Endothelial cell of umbilical vein (primary cell): ENCODE measurements at regions not wholly inside any gene's neighbourhood (a gene's known extent, or its start where the extent isn't known, plus 50 kb on each side); places are given as distances from the start of the nearest gene placed in this dataset.

Experiments
- BruUV-seq: library from RNA; stranded (reverse); fragments of 400-500 nt; replicated peaks from 2 replicates; lab custom pipeline; 2021; lab: Mats Ljungman, UMichigan
- CTCF ChIA-PET: fragments of 300-600, 350-600 bp; sonication (Branson Sonifier 250); formaldehyde crosslinking; loops from one replicate; lab custom pipeline; 2021; ENCODE audit warnings: antibody characterized with exemption, inconsistent platforms; lab: Charles Lee
- POLR2A ChIA-PET: fragments of 300-600, 350-600 bp; sonication (Branson Sonifier 250); formaldehyde crosslinking; loops from one replicate; lab custom pipeline; 2021; ENCODE audit warnings: antibody characterized with exemption, inconsistent platforms; lab: Charles Lee
- DNase-seq: peaks from one replicate; pipeline ENCODE4 v3.0.0-alpha.2; 2011; ENCODE audit warnings: low read depth, low spot score
- FAIRE-seq: peaks from 2 replicates; lab custom pipeline; 2011; peaks lifted over from hg19 to GRCh38; lab: Jason Lieb, UNC
- H2AFZ ChIP-seq: 2 replicates; pipeline ENCODE4 v1.6.0; 2012; ENCODE audit warnings: low read depth, low read length, control low read depth, inconsistent platforms
- H3K27ac ChIP-seq: 2 replicates; pipeline ENCODE4 v1.5.1; 2011; ENCODE audit warnings: low read depth, mild to moderate bottlenecking, control low read depth, low read length, moderate library complexity; ENCODE audit not compliant: insufficient read depth
- H3K27me3 ChIP-seq, 2 experiments: 2 replicates each; pipeline versions ENCODE4 v1.6.0 to v1.6.1; 2011; ENCODE audit warnings: low read length in 2 of 2, mixed read lengths in 1 of 2; ENCODE audit not compliant: control insufficient read depth in 2 of 2, insufficient read depth in 2 of 2
- H3K36me3 ChIP-seq, 2 experiments: 2 replicates in 1 of 2; 3 replicates in 1 of 2; pipeline ENCODE4 v1.5.1; 2011; ENCODE audit warnings: low read length in 2 of 2, mild to moderate bottlenecking in 1 of 2, moderate library complexity in 1 of 2; ENCODE audit not compliant: control insufficient read depth in 2 of 2, insufficient read depth in 2 of 2; ENCODE audit errors: extremely low read depth in 1 of 2
- H3K4me1 ChIP-seq: 3 replicates; pipeline ENCODE4 v1.5.1; 2011; ENCODE audit warnings: mild to moderate bottlenecking, low read length; ENCODE audit not compliant: control insufficient read depth, insufficient read depth; ENCODE audit errors: extremely low read depth
- H3K4me2 ChIP-seq: 2 replicates; pipeline ENCODE4 v1.6.1; 2011; ENCODE audit warnings: low read length, control low read depth, mixed read lengths; ENCODE audit not compliant: insufficient read depth
- H3K4me3 ChIP-seq, 3 experiments: fragments of 200-600 bp in 1 of 3; sonication (generic), shearing (Covaris generic) in 1 of 3; replicated peaks in 1 of 3; 2 replicates each; pipeline ENCODE4 v1.5.1; 2011 to 2016; ENCODE audit warnings: control low read depth in 3 of 3, low read length in 3 of 3, mild to moderate bottlenecking in 2 of 3, inconsistent platforms in 1 of 3, low read depth in 1 of 3, moderate library complexity in 1 of 3; ENCODE audit not compliant: insufficient read depth in 1 of 3
- H3K79me2 ChIP-seq: 2 replicates; pipeline ENCODE4 v1.6.0; 2012; ENCODE audit warnings: low read length, inconsistent platforms; ENCODE audit not compliant: control insufficient read depth, insufficient read depth
- H3K9ac ChIP-seq: replicated peaks from 2 replicates; pipeline ENCODE3; 2011; ENCODE audit warnings: low read length, control low read depth; ENCODE audit not compliant: insufficient read depth; ENCODE audit errors: extremely low read depth
- H3K9me1 ChIP-seq: replicated peaks from 3 replicates; pipeline ENCODE4 v1.6.0; 2011; ENCODE audit warnings: mild to moderate bottlenecking, low read length; ENCODE audit not compliant: control insufficient read depth, insufficient read depth; ENCODE audit errors: extremely low read depth
- H3K9me3 ChIP-seq: replicated peaks from 2 replicates; pipeline ENCODE4 v1.5.1; 2012; ENCODE audit warnings: low read length, inconsistent platforms; ENCODE audit not compliant: control insufficient read depth, insufficient read depth
- H4K20me1 ChIP-seq: replicated peaks from 2 replicates; pipeline ENCODE3; 2011; ENCODE audit warnings: mild to moderate bottlenecking, low read length; ENCODE audit not compliant: control insufficient read depth, insufficient read depth; ENCODE audit errors: extremely low read depth
- EZH2 ChIP-seq: IDR thresholded peaks from 2 replicates; pipeline ENCODE4 v1.6.1; 2012; ENCODE audit warnings: borderline replicate concordance, low read depth, mild to moderate bottlenecking, moderate library complexity, low read length, inconsistent platforms; ENCODE audit not compliant: severe bottlenecking
- FOS ChIP-seq: IDR thresholded peaks from 2 replicates; pipeline ENCODE4 v1.6.1; 2011; ENCODE audit warnings: mild to moderate bottlenecking, low read length, moderate library complexity, borderline replicate concordance; ENCODE audit not compliant: insufficient read depth
- GATA2 ChIP-seq: IDR thresholded peaks from 2 replicates; pipeline ENCODE4 v1.7.0; 2011; ENCODE audit warnings: low read depth, mild to moderate bottlenecking, moderate library complexity, mixed read lengths, low read length; ENCODE audit not compliant: insufficient read length, insufficient read depth
- JUN ChIP-seq: IDR thresholded peaks from 2 replicates; pipeline ENCODE4 v1.6.1; 2011; ENCODE audit warnings: borderline replicate concordance, low read depth; ENCODE audit not compliant: insufficient read length, insufficient read depth
- MYC ChIP-seq: IDR thresholded peaks from one replicate; pipeline ENCODE4 v1.6.1; 2011; ENCODE audit warnings: mild to moderate bottlenecking, low read depth, low read length
- POLR2A ChIP-seq: IDR thresholded peaks from 2 replicates; pipeline ENCODE4 v1.6.1; 2012; ENCODE audit warnings: low read depth, mild to moderate bottlenecking, control low read depth, low read length
- POLR2AphosphoS5 ChIP-seq: IDR thresholded peaks from 2 replicates; pipeline ENCODE4 v1.6.1; 2012; ENCODE audit warnings: low read depth, mild to moderate bottlenecking, control low read depth, low read length, moderate library complexity; ENCODE audit not compliant: insufficient read depth
- dilution Hi-C: fragments of 300-500 bp; cut with MboI; formaldehyde crosslinking; loops from one replicate; pipeline ENCODE4 v1.15.0; 2019; ENCODE audit warnings: low sequenced_read_pairs; ENCODE audit not compliant: extremely low pct_ligation_motif_present
- intact Hi-C: fragments of 100-400 bp; cut with micrococcal nuclease; formaldehyde crosslinking; loops from one replicate; pipeline ENCODE4 v1.10.0; 2022
- TF ChIP-seq, protein P1 (sequence below): IDR thresholded peaks from 2 replicates; pipeline ENCODE4 v1.6.1; 2011; ENCODE audit not compliant: insufficient read depth, insufficient read length
- TF ChIP-seq, protein P2 (sequence below), 2 donors: IDR thresholded peaks; 1 replicate in 1 of 2; 2 replicates in 1 of 2; pipeline ENCODE4 v1.5.1; 2011; ENCODE audit warnings: low read length in 2 of 2, mild to moderate bottlenecking in 2 of 2, moderate library complexity in 2 of 2, control low read depth in 1 of 2, inconsistent platforms in 1 of 2, low read depth in 1 of 2; ENCODE audit not compliant: insufficient read depth in 1 of 2; ENCODE audit errors: extremely low read depth in 1 of 2

GRCh38 chr5:54655266-54655665, 137.7 kb downstream of the SNX18 start:
- H3K27me3 ChIP-seq: peaks cover 0 to 2% of the 10 kb centered on the region in 2 experiments
- CTCF ChIA-PET: no interaction called here
- H2AFZ ChIP-seq: no peak overlapping the region
- no peak overlapping the region for H3K4me3 ChIP-seq
- intact Hi-C loops (no loop called here), dilution Hi-C loops (no loop called here)
- no TSS peak for BruUV-seq
- H3K9me1 ChIP-seq: no peaks in the 10 kb centered on the region
- TF ChIP-seq, protein P1, sequence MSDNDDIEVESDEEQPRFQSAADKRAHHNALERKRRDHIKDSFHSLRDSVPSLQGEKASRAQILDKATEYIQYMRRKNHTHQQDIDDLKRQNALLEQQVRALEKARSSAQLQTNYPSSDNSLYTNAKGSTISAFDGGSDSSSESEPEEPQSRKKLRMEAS: no peak
- no peak for TF ChIP-seq FOS
- no peak for TF ChIP-seq GATA2
- no peak for TF ChIP-seq POLR2A
- TF ChIP-seq, protein P2, sequence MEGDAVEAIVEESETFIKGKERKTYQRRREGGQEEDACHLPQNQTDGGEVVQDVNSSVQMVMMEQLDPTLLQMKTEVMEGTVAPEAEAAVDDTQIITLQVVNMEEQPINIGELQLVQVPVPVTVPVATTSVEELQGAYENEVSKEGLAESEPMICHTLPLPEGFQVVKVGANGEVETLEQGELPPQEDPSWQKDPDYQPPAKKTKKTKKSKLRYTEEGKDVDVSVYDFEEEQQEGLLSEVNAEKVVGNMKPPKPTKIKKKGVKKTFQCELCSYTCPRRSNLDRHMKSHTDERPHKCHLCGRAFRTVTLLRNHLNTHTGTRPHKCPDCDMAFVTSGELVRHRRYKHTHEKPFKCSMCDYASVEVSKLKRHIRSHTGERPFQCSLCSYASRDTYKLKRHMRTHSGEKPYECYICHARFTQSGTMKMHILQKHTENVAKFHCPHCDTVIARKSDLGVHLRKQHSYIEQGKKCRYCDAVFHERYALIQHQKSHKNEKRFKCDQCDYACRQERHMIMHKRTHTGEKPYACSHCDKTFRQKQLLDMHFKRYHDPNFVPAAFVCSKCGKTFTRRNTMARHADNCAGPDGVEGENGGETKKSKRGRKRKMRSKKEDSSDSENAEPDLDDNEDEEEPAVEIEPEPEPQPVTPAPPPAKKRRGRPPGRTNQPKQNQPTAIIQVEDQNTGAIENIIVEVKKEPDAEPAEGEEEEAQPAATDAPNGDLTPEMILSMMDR (IDR thresholded peaks at IDR 0.05; ENCODE audit: extremely low read depth in 1 of 2, insufficient read depth in 1 of 2, low read depth in 1 of 2, low read length in 2 of 2): no peak
- TF ChIP-seq POLR2AphosphoS5: no peak
- no peak for TF ChIP-seq MYC
- TF ChIP-seq EZH2: no peak
- TF ChIP-seq JUN: no peak
- no peak overlapping the region for H3K4me2 ChIP-seq
- H3K9me3 ChIP-seq: no peaks in the 10 kb centered on the region
- H3K9ac ChIP-seq: no peak overlapping the region
- H3K4me1 ChIP-seq: no peaks in the 10 kb centered on the region
- DNase-seq (no peak), FAIRE-seq (no peak)
- H3K27ac ChIP-seq: no peak overlapping the region
- POLR2A ChIA-PET: no interaction called here
- no peaks in the 10 kb centered on the region for H3K36me3 ChIP-seq
- H3K79me2 ChIP-seq: no peaks in the 10 kb centered on the region
- no peaks in the 10 kb centered on the region for H4K20me1 ChIP-seq
